OCI-LY7 (cell line): ENCODE measurements at regions not wholly inside any gene's neighbourhood (a gene's known extent, or its start where the extent isn't known, plus 50 kb on each side); places are given as distances from the start of the nearest gene placed in this dataset.

ENCODE experiments used
- BruUV-seq: library from RNA; stranded (reverse); fragments of 400-500 nt; replicated peaks from 2 replicates; lab custom pipeline; 2021; lab: Mats Ljungman, UMichigan
- CTCF ChIA-PET: fragments of 300-600 bp; sonication (Branson Sonifier 250); formaldehyde crosslinking; loops from one replicate; lab custom pipeline; 2022; ENCODE audit warnings: antibody characterized with exemption; ENCODE audit not compliant: unreplicated experiment; lab: Charles Lee
- POLR2A ChIA-PET: fragments of 300-600 bp; sonication (Branson Sonifier 250); formaldehyde crosslinking; loops from one replicate; lab custom pipeline; 2022; ENCODE audit warnings: antibody characterized with exemption; lab: Charles Lee
- DNase-seq: peaks from one replicate; pipeline ENCODE4 v3.0.0-alpha.2; 2015; ENCODE audit warnings: low spot score
- H2AFZ ChIP-seq: fragments of 200-600 bp; sonication (generic), shearing (Covaris generic); 2 replicates; pipeline ENCODE4 v1.6.1; 2014; ENCODE audit warnings: mild to moderate bottlenecking, antibody characterized with exemption, low read length, moderate library complexity
- H3K27ac ChIP-seq: fragments of 200-600 bp; sonication (generic); 2 replicates; pipeline ENCODE4 v1.5.1; 2014; ENCODE audit warnings: mixed run types, low read depth, mild to moderate bottlenecking, moderate library complexity, low read length, inconsistent platforms; ENCODE audit not compliant: poor library complexity, severe bottlenecking
- H3K36me3 ChIP-seq: fragments of 200-600 bp; sonication (generic); 2 replicates; pipeline ENCODE4 v1.6.1; 2014; ENCODE audit warnings: mild to moderate bottlenecking, antibody characterized with exemption, low read length, moderate library complexity, mixed read lengths; ENCODE audit not compliant: insufficient read depth
- H3K4me1 ChIP-seq: fragments of 200-600 bp; sonication (generic); 2 replicates; pipeline ENCODE4 v1.5.1; 2014; ENCODE audit warnings: mild to moderate bottlenecking, low read length; ENCODE audit not compliant: insufficient read depth, poor library complexity, severe bottlenecking
- H3K4me2 ChIP-seq: fragments of 200-600 bp; sonication (generic); 2 replicates; pipeline ENCODE4 v1.6.1; 2014; ENCODE audit warnings: mild to moderate bottlenecking, low read length
- H3K4me3 ChIP-seq: fragments of 200-600 bp; sonication (generic); 2 replicates; pipeline ENCODE4 v1.5.1; 2014; ENCODE audit warnings: mild to moderate bottlenecking, low read depth, low read length; ENCODE audit not compliant: poor library complexity, severe bottlenecking
- H3K79me2 ChIP-seq: fragments of 200-600 bp; sonication (generic); 2 replicates; pipeline ENCODE4 v1.6.1; 2016; ENCODE audit warnings: low read depth, mild to moderate bottlenecking, low read length, moderate library complexity, mixed read lengths; ENCODE audit not compliant: insufficient read depth
- H3K9me2 ChIP-seq: fragments of 200-600 bp; sonication (generic); 2 replicates; pipeline ENCODE4 v1.6.1; 2016; ENCODE audit warnings: mild to moderate bottlenecking, low read length, mixed read lengths; ENCODE audit not compliant: insufficient read depth
- H3K9me3 ChIP-seq: fragments of 200-600 bp; sonication (generic); 2 replicates; pipeline ENCODE4 v1.6.1; 2014; ENCODE audit warnings: mild to moderate bottlenecking, mixed run types, low read length, mixed read lengths
- H4K20me1 ChIP-seq: fragments of 200-600 bp; sonication (generic); 2 replicates; pipeline ENCODE4 v1.6.1; 2014; ENCODE audit warnings: mild to moderate bottlenecking, antibody characterized with exemption, low read length, moderate library complexity, mixed read lengths; ENCODE audit not compliant: insufficient read depth
- EZH2phosphoT487 ChIP-seq: fragments of 200-600 bp; sonication (generic); IDR thresholded peaks from 2 replicates; pipeline ENCODE4 v1.6.1; 2018; ENCODE audit warnings: low read depth, borderline replicate concordance, mild to moderate bottlenecking, mixed run types, antibody characterized with exemption, low read length, moderate library complexity, mixed read lengths
- intact Hi-C: fragments of 100-400 bp; cut with micrococcal nuclease; formaldehyde crosslinking; loops from one replicate; pipeline ENCODE4 v1.10.0; 2022; ENCODE audit not compliant: unreplicated experiment
- TF ChIP-seq, protein P1 (sequence below): fragments of 200-600 bp; sonication (generic); conservative IDR thresholded peaks from 2 replicates; pipeline ENCODE4 v1.5.1; 2014; ENCODE audit warnings: mild to moderate bottlenecking, antibody characterized with exemption, low read length, moderate library complexity, mixed read lengths

DNA sequence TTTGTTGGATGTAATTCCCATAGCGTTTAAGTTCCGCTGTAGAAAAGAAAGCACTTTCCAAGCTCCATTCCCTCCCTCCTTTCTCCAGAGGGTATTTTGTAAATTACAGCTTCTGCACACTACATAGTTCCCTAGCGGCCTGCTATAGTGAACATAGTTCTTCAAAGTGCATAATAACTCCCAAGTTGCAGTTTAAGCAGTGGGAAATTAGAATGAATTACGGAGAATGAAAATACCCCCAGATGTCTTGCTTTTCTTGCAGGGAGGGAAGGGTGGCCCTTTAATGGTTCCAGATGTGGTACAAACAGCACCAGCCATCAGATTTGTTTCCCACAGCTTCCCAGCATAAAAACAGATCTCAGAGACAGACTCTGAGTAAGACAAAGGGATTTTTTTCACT, 893.9 kb downstream of the SUCLG1 start:
- no TSS peak for BruUV-seq
- Histone ChIP-seq H3K4me3 (no peak overlapping the region), H4K20me1 (no peaks in the 10 kb centered on the region), H3K79me2 (no peaks in the 10 kb centered on the region), H3K36me3 (no peaks in the 10 kb centered on the region), H2AFZ (no peak overlapping the region), H3K9me3 (no peaks in the 10 kb centered on the region), H3K9me2 (no peaks in the 10 kb centered on the region), H3K4me1 (no peaks in the 10 kb centered on the region), H3K27ac (no peak overlapping the region), H3K4me2 (no peak overlapping the region)
- TF ChIP-seq, protein P1, sequence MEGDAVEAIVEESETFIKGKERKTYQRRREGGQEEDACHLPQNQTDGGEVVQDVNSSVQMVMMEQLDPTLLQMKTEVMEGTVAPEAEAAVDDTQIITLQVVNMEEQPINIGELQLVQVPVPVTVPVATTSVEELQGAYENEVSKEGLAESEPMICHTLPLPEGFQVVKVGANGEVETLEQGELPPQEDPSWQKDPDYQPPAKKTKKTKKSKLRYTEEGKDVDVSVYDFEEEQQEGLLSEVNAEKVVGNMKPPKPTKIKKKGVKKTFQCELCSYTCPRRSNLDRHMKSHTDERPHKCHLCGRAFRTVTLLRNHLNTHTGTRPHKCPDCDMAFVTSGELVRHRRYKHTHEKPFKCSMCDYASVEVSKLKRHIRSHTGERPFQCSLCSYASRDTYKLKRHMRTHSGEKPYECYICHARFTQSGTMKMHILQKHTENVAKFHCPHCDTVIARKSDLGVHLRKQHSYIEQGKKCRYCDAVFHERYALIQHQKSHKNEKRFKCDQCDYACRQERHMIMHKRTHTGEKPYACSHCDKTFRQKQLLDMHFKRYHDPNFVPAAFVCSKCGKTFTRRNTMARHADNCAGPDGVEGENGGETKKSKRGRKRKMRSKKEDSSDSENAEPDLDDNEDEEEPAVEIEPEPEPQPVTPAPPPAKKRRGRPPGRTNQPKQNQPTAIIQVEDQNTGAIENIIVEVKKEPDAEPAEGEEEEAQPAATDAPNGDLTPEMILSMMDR = no peak
- TF ChIP-seq EZH2phosphoT487 = no peak
- POLR2A ChIA-PET = no interaction called here
- no peak for DNase-seq
- intact Hi-C loops = no loop called here
- CTCF ChIA-PET = no interaction called here

DNA sequence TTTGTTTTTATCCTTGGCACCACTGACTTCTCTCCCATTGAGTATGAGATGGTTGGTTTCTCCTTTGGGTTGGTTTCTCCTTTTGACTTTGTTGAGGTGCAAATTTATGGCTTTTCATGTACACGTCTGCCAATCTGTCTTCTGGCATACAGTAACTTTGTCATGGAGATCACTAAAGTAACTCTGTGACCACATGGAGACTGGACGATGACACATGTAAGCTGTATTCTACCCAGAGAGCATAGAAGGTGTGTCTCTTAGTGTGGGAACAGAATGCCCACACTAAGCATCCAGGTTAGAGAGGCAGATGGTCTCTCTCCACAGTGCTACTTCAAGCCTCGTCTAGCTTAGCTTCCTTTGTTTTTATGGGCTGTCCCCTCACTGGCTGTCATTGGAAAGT, 897.5 kb downstream of the SUCLG1 start:
- Histone ChIP-seq H3K9me2 (no peaks in the 10 kb centered on the region), H3K4me2 (no peak overlapping the region), H3K79me2 (no peaks in the 10 kb centered on the region), H3K36me3 (no peaks in the 10 kb centered on the region), H3K9me3 (no peaks in the 10 kb centered on the region), H2AFZ (no peak overlapping the region), H4K20me1 (no peaks in the 10 kb centered on the region), H3K4me1 (no peaks in the 10 kb centered on the region), H3K4me3 (no peak overlapping the region), H3K27ac (no peak overlapping the region)
- BruUV-seq = no TSS peak
- DNase-seq = no peak
- POLR2A ChIA-PET = no interaction called here
- CTCF ChIA-PET = no interaction called here
- TF ChIP-seq EZH2phosphoT487 = no peak
- TF ChIP-seq, protein P1 = no peak
- intact Hi-C loops = no loop called here

DNA sequence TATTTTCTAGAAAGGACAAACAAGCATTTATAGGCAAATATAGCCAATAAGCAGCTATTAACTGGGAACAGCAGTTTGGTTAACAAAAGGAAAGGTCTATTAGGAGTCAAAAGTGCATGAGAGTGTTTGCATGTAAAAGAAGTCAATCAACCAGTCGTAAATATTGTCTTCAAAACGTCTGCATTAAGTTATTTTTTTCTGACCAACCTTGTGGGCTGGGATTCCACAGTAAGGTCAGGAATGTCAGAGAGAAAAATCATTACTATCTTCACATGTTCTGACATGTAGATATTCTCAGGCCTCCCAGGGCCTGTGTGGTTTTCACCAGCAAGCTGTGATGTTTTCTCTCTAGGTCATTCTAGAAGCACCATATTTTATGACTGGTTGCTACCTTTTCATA, 922.5 kb downstream of the SUCLG1 start:
- H4K20me1 ChIP-seq = no peaks in the 10 kb centered on the region
- H3K79me2 ChIP-seq = no peaks in the 10 kb centered on the region
- ChIA-PET POLR2A (interaction anchor here (0.9 kb wide), 1 partner anchor 106 kb away, joined by 4 read pairs; no protein-coding TSS in a partner anchor), CTCF (no interaction called here)
- TF ChIP-seq EZH2phosphoT487 = no peak
- TF ChIP-seq, protein P1 = no peak
- H2AFZ ChIP-seq = no peak overlapping the region
- no peak overlapping the region for H3K4me2 ChIP-seq
- no peaks in the 10 kb centered on the region for H3K4me1 ChIP-seq
- no peak overlapping the region for H3K4me3 ChIP-seq
- H3K9me2 ChIP-seq = no peaks in the 10 kb centered on the region
- H3K9me3 ChIP-seq = no peaks in the 10 kb centered on the region
- no TSS peak for BruUV-seq
- no peaks in the 10 kb centered on the region for H3K36me3 ChIP-seq
- H3K27ac ChIP-seq = no peak overlapping the region
- intact Hi-C loops = no loop called here
- no peak for DNase-seq
